Trophoblast cell (in vitro differentiated cells and primary cell): ENCODE measurements at regions not wholly inside any gene's neighbourhood (a gene's known extent, or its start where the extent isn't known, plus 50 kb on each side); places are given as distances from the start of the nearest gene placed in this dataset.

Source experiments
- DNase-seq, 2 donors: peaks; one replicate each; pipeline ENCODE4 v3.0.0-alpha.2; 2016
- H2AFZ ChIP-seq: 2 replicates; pipeline ENCODE4 v1.6.1; 2013; ENCODE audit warnings: low read length, moderate library complexity, mild to moderate bottlenecking; ENCODE audit not compliant: insufficient read depth, poor library complexity
- H2AK5ac ChIP-seq: 2 replicates; pipeline ENCODE4 v1.6.1; 2013; ENCODE audit warnings: mild to moderate bottlenecking, low read length
- H2BK120ac ChIP-seq: 2 replicates; pipeline ENCODE4 v1.6.1; 2013; ENCODE audit warnings: low read length, mild to moderate bottlenecking, moderate library complexity; ENCODE audit not compliant: insufficient read depth, poor library complexity
- H2BK12ac ChIP-seq: 2 replicates; pipeline ENCODE4 v1.6.1; 2013; ENCODE audit warnings: mild to moderate bottlenecking, low read length, moderate library complexity
- H2BK5ac ChIP-seq: 2 replicates; pipeline ENCODE4 v1.6.1; 2013; ENCODE audit warnings: low read length, low read depth, moderate library complexity, mild to moderate bottlenecking; ENCODE audit not compliant: poor library complexity
- H3K14ac ChIP-seq: 2 replicates; pipeline ENCODE4 v1.6.1; 2013; ENCODE audit warnings: mild to moderate bottlenecking, low read length
- H3K18ac ChIP-seq: 2 replicates; pipeline ENCODE4 v1.6.1; 2013; ENCODE audit warnings: mild to moderate bottlenecking, low read length
- H3K23ac ChIP-seq: 2 replicates; pipeline ENCODE4 v1.6.1; 2013; ENCODE audit warnings: low read length
- H3K27ac ChIP-seq: 2 replicates; pipeline ENCODE4 v1.5.1; 2013; ENCODE audit warnings: low read depth, mild to moderate bottlenecking, inconsistent platforms, low read length, moderate library complexity
- H3K27me3 ChIP-seq: 2 replicates; pipeline ENCODE4 v1.6.1; 2013; ENCODE audit warnings: inconsistent platforms, mild to moderate bottlenecking, low read length, moderate library complexity; ENCODE audit not compliant: insufficient read depth
- H3K36me3 ChIP-seq, 2 experiments: 1 replicate in 1 of 2; 2 replicates in 1 of 2; pipeline ENCODE4 v1.6.1; 2013; ENCODE audit warnings: low read length in 2 of 2, mild to moderate bottlenecking in 2 of 2, moderate library complexity in 1 of 2; ENCODE audit not compliant: insufficient read depth in 2 of 2, control insufficient read depth in 1 of 2
- H3K4ac ChIP-seq: 2 replicates; pipeline ENCODE4 v1.6.1; 2013; ENCODE audit warnings: low read depth, mild to moderate bottlenecking, low read length, moderate library complexity
- H3K4me1 ChIP-seq, 2 experiments: 1 replicate in 1 of 2; 2 replicates in 1 of 2; pipeline ENCODE4 v1.6.1; 2013; ENCODE audit warnings: low read length in 2 of 2, mild to moderate bottlenecking in 2 of 2, moderate library complexity in 1 of 2; ENCODE audit not compliant: insufficient read depth in 2 of 2, control insufficient read depth in 1 of 2
- H3K4me2 ChIP-seq: 2 replicates; pipeline ENCODE4 v1.6.1; 2013; ENCODE audit warnings: inconsistent platforms, mild to moderate bottlenecking, low read length, moderate library complexity
- H3K4me3 ChIP-seq: 2 replicates; pipeline ENCODE4 v1.5.1; 2013; ENCODE audit warnings: mild to moderate bottlenecking, low read depth, low read length, inconsistent platforms
- H3K79me1 ChIP-seq: one replicate; pipeline ENCODE4 v1.6.1; 2013; ENCODE audit warnings: low read length
- H3K79me2 ChIP-seq: 2 replicates; pipeline ENCODE4 v1.6.1; 2013; ENCODE audit warnings: low read length, mild to moderate bottlenecking; ENCODE audit not compliant: control insufficient read depth, insufficient read depth, poor library complexity
- H3K9ac ChIP-seq: 2 replicates; pipeline ENCODE4 v1.6.1; 2013; ENCODE audit warnings: mild to moderate bottlenecking, low read length
- H3K9me3 ChIP-seq: 2 replicates; pipeline ENCODE4 v1.6.1; 2013; ENCODE audit warnings: low read depth, mild to moderate bottlenecking, control low read depth, inconsistent platforms, low read length; ENCODE audit not compliant: insufficient read depth
- H4K12ac ChIP-seq: 2 replicates; pipeline ENCODE4 v1.6.1; 2013; ENCODE audit warnings: low read depth, mild to moderate bottlenecking, low read length, moderate library complexity
- H4K8ac ChIP-seq: 2 replicates; pipeline ENCODE4 v1.6.1; 2013; ENCODE audit warnings: low read depth, mild to moderate bottlenecking, low read length, moderate library complexity
- H4K91ac ChIP-seq: one replicate; pipeline ENCODE4 v1.6.1; 2013; ENCODE audit warnings: low read depth, mild to moderate bottlenecking, low read length, moderate library complexity
- WGBS: extraction: QIAGEN DNeasy Blood & Tissue Kit; methylation state at CpG from one replicate; pipeline ENCODE4 v1.1.7; 2013; ENCODE audit warnings: missing lambda C conversion rate; ENCODE audit not compliant: insufficient read length, insufficient coverage; ENCODE audit errors: extremely low coverage; 5-methylcytosine and 5-hydroxymethylcytosine counted together

- H2AFZ ChIP-seq, result no peak overlapping the region
- H3K9ac ChIP-seq, result no peak overlapping the region
- no peak for DNase-seq
- H3K9me3 ChIP-seq, result peaks cover 4% of the 10 kb centered on the region
- H3K14ac ChIP-seq, result no peak overlapping the region
- H3K23ac ChIP-seq, result no peak overlapping the region
- no peak overlapping the region for H2BK12ac ChIP-seq
- H3K27me3 ChIP-seq, result no peaks in the 10 kb centered on the region
- H4K91ac ChIP-seq, result no peak overlapping the region
- no peak overlapping the region for H2BK5ac ChIP-seq
- no peaks in the 10 kb centered on the region for H3K79me1 ChIP-seq
- H3K18ac ChIP-seq, result no peak overlapping the region
- no peaks in the 10 kb centered on the region for H3K4me1 ChIP-seq
- H3K27ac ChIP-seq, result no peak overlapping the region
- H3K4me3 ChIP-seq, result no peak overlapping the region
- no peak overlapping the region for H2BK120ac ChIP-seq
- H4K12ac ChIP-seq, result no peak overlapping the region
- no peak overlapping the region for H4K8ac ChIP-seq
- no peaks in the 10 kb centered on the region for H3K36me3 ChIP-seq
- H3K4me2 ChIP-seq, result no peak overlapping the region
- H3K79me2 ChIP-seq, result no peaks in the 10 kb centered on the region
- no peak overlapping the region for H3K4ac ChIP-seq
- no peak overlapping the region for H2AK5ac ChIP-seq
Measured at GRCh38 chr2:180225118-180225517, 218.0 kb upstream of the CWC22 start.

GRCh38 chr2:180222644-180223043, 215.5 kb upstream of the CWC22 start:
- no peak overlapping the region for H2AFZ ChIP-seq
- no peak overlapping the region for H4K8ac ChIP-seq
- no peaks in the 10 kb centered on the region for H3K79me1 ChIP-seq
- H2AK5ac ChIP-seq, result no peak overlapping the region
- H2BK5ac ChIP-seq, result no peak overlapping the region
- no peak overlapping the region for H3K4me3 ChIP-seq
- no peak overlapping the region for H3K9ac ChIP-seq
- no peaks in the 10 kb centered on the region for H3K27me3 ChIP-seq
- no peak for DNase-seq
- no peak overlapping the region for H3K4ac ChIP-seq
- H4K91ac ChIP-seq, result no peak overlapping the region
- H3K4me1 ChIP-seq, result no peaks in the 10 kb centered on the region
- H2BK12ac ChIP-seq, result no peak overlapping the region
- no peak overlapping the region for H3K27ac ChIP-seq
- no CpG with 5 or more reads among the region's 1 CpG for WGBS
- H3K14ac ChIP-seq, result no peak overlapping the region
- no peaks in the 10 kb centered on the region for H3K79me2 ChIP-seq
- H3K18ac ChIP-seq, result no peak overlapping the region
- no peaks in the 10 kb centered on the region for H3K36me3 ChIP-seq
- no peak overlapping the region for H3K4me2 ChIP-seq
- no peak overlapping the region for H3K23ac ChIP-seq
- H2BK120ac ChIP-seq, result no peak overlapping the region
- H3K9me3 ChIP-seq, result peaks cover 4% of the 10 kb centered on the region
- no peak overlapping the region for H4K12ac ChIP-seq

DNA sequence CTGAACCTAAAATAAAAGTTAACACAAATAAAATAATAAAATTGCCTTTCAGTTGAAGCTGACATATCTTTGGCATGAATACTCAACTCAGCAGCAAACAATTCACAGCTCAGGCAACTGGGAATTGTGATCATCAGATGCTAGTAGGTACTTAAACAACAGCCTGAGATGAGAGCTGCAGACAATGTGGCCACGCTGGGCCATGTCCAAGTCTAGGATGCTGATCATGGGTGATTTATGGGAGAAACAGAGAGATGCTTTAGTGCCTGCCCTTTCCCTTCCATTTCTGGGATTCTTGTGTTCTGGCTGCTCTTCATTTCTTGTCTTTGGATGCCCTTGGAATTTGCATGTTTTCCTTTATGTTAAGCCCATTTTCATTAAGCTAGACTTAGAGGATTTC, 212.4 kb upstream of the CWC22 start:
- Histone ChIP-seq H4K12ac (no peak overlapping the region), H2BK120ac (no peak overlapping the region)

GRCh38 chr2:180208841-180209240, 201.7 kb upstream of the CWC22 start:
- H2BK12ac ChIP-seq, result no peak overlapping the region
- no peak overlapping the region for H2BK5ac ChIP-seq
- no peaks in the 10 kb centered on the region for H3K36me3 ChIP-seq
- no peak overlapping the region for H4K91ac ChIP-seq
- H3K4me1 ChIP-seq, result no peaks in the 10 kb centered on the region
- no peak overlapping the region for H3K27ac ChIP-seq
- no peaks in the 10 kb centered on the region for H3K27me3 ChIP-seq
- H4K12ac ChIP-seq, result no peak overlapping the region
- no peak overlapping the region for H3K4me3 ChIP-seq
- H3K23ac ChIP-seq, result no peak overlapping the region
- H3K14ac ChIP-seq, result no peak overlapping the region
- no peak overlapping the region for H2BK120ac ChIP-seq
- H2AFZ ChIP-seq, result no peak overlapping the region
- DNase-seq, result no peak
- no peaks in the 10 kb centered on the region for H3K79me2 ChIP-seq
- no peaks in the 10 kb centered on the region for H3K9me3 ChIP-seq
- no peak overlapping the region for H3K4ac ChIP-seq
- no peaks in the 10 kb centered on the region for H3K79me1 ChIP-seq
- H3K9ac ChIP-seq, result no peak overlapping the region
- WGBS, result no CpG with 5 or more reads among the region's 2 CpGs
- no peak overlapping the region for H3K18ac ChIP-seq
- no peak overlapping the region for H4K8ac ChIP-seq
- no peak overlapping the region for H2AK5ac ChIP-seq
- H3K4me2 ChIP-seq, result no peak overlapping the region

More for the DNA sequence above, 212.4 kb upstream of the CWC22 start:
- no peaks in the 10 kb centered on the region for H3K9me3 ChIP-seq
- no peak overlapping the region for H2BK5ac ChIP-seq
- no peak overlapping the region for H3K4me3 ChIP-seq
- no peak overlapping the region for H4K91ac ChIP-seq
- H3K79me1 ChIP-seq, result no peaks in the 10 kb centered on the region
- H3K4me2 ChIP-seq, result no peak overlapping the region
- no peak overlapping the region for H3K4ac ChIP-seq
- H3K79me2 ChIP-seq, result no peaks in the 10 kb centered on the region
- no peak for DNase-seq
- H3K27ac ChIP-seq, result no peak overlapping the region
- no peak overlapping the region for H2AK5ac ChIP-seq
- no peaks in the 10 kb centered on the region for H3K27me3 ChIP-seq
- no peaks in the 10 kb centered on the region for H3K36me3 ChIP-seq
- H3K4me1 ChIP-seq, result no peaks in the 10 kb centered on the region
- no peak overlapping the region for H3K23ac ChIP-seq
- no peak overlapping the region for H3K18ac ChIP-seq
- no peak overlapping the region for H2BK12ac ChIP-seq
- no peak overlapping the region for H3K9ac ChIP-seq
- no peak overlapping the region for H2AFZ ChIP-seq
- H4K8ac ChIP-seq, result no peak overlapping the region
- H3K14ac ChIP-seq, result no peak overlapping the region
- no CpG with 5 or more reads among the region's 1 CpG for WGBS
